Breast epithelium (tissue), 3 donors: ENCODE measurements at regions not wholly inside any gene's neighbourhood (a gene's known extent, or its start where the extent isn't known, plus 50 kb on each side); places are given as distances from the start of the nearest gene placed in this dataset.
"Not testable (repeated sequence)": the region's sequence is repeated elsewhere in the genome, so short reads cannot be mapped to it uniquely, and the experiment has no call there.

Experiments
- CTCF ChIP-seq, 3 donors: fragments of 450-650 bp; IDR thresholded peaks; one replicate each; pipeline ENCODE4 v1.5.1; 2016 to 2017; ENCODE audit warnings: antibody characterized with exemption in 3 of 3, mild to moderate bottlenecking in 3 of 3, moderate library complexity in 3 of 3
- POLR2AphosphoS5 ChIP-seq, 3 donors: sonication (generic); formaldehyde crosslinking; IDR thresholded peaks; one replicate each; pipeline ENCODE4 v1.6.1; 2017; ENCODE audit warnings: antibody characterized with exemption in 3 of 3

GRCh38 chr15:20305015-20305465 lies 236.6 kb downstream of the GOLGA6L6 start:
- TF ChIP-seq CTCF, POLR2AphosphoS5 (IDR thresholded peaks at IDR 0.05): not testable (repeated sequence)
